ENCODE measurements at regions not wholly inside any gene's neighbourhood (a gene's known extent, or its start where the extent isn't known, plus 50 kb on each side); places are given as distances from the start of the nearest gene placed in this dataset.

DNA sequence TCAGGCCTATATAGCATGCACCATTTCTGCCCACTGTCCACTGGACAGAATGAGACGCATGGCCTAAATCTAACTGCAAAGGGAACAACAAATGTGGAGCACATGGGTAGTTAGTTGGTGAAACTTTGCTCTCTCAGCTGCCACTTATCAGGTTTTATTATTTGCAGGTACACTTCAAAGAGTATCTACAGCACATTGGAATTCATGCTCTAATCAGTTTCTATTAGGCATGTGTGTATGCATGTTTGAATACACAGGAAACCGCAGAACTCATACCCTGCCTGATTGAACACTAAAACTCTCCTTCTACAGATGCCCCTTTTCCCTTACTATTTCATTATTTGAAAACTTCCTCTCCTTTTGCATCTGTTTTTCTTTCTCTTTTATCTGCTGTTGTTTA is 97.4 kb upstream of the HSF2 start:
- TF ChIP-seq, protein P1, sequence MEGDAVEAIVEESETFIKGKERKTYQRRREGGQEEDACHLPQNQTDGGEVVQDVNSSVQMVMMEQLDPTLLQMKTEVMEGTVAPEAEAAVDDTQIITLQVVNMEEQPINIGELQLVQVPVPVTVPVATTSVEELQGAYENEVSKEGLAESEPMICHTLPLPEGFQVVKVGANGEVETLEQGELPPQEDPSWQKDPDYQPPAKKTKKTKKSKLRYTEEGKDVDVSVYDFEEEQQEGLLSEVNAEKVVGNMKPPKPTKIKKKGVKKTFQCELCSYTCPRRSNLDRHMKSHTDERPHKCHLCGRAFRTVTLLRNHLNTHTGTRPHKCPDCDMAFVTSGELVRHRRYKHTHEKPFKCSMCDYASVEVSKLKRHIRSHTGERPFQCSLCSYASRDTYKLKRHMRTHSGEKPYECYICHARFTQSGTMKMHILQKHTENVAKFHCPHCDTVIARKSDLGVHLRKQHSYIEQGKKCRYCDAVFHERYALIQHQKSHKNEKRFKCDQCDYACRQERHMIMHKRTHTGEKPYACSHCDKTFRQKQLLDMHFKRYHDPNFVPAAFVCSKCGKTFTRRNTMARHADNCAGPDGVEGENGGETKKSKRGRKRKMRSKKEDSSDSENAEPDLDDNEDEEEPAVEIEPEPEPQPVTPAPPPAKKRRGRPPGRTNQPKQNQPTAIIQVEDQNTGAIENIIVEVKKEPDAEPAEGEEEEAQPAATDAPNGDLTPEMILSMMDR (IDR thresholded peaks at IDR 0.05): no peak
- no peak for TF ChIP-seq POLR2A (IDR thresholded peaks at IDR 0.05)

All from vagina (tissue), 2 donors.